B cell (primary cell): ENCODE measurements at regions not wholly inside any gene's neighbourhood (a gene's known extent, or its start where the extent isn't known, plus 50 kb on each side); places are given as distances from the start of the nearest gene placed in this dataset.

Experiments used
- ATAC-seq: fragments of 200-7000 bp; cut with Tn5 transposase; one replicate; pipeline ENCODE4 v1.10.0; 2021; ENCODE audit warnings: low read depth, mild to moderate bottlenecking, moderate number of reproducible peaks, moderate library complexity
- CTCF ChIA-PET: fragments of 350-600 bp; sonication (Branson Sonifier 250); formaldehyde crosslinking; loops from one replicate; lab custom pipeline; 2021; ENCODE audit warnings: antibody characterized with exemption, inconsistent platforms; lab: Charles Lee
- POLR2A ChIA-PET: fragments of 350-600 bp; sonication (Branson Sonifier 250); formaldehyde crosslinking; loops from one replicate; lab custom pipeline; 2021; ENCODE audit warnings: antibody characterized with exemption; lab: Charles Lee
- DNase-seq: peaks from one replicate; pipeline ENCODE4 v3.0.0; 2013
- H2AFZ ChIP-seq: 2 replicates; pipeline ENCODE4 v1.6.1; 2012; ENCODE audit warnings: mild to moderate bottlenecking, low read depth, low read length; ENCODE audit not compliant: insufficient read depth, poor library complexity, severe bottlenecking
- H3K27ac ChIP-seq, 2 donors: 1 replicate in 1 of 2; 2 replicates in 1 of 2; pipeline ENCODE4 v1.5.1; 2012 to 2013; ENCODE audit warnings: low read length in 2 of 2, mild to moderate bottlenecking in 2 of 2, moderate library complexity in 1 of 2
- H3K27me3 ChIP-seq, 4 experiments: fragments of 200-600 bp in 1 of 4; sonication (generic) in 1 of 4; replicated peaks in 1 of 4; 1 replicate in 2 of 4; 2 replicates in 2 of 4; pipeline versions ENCODE4 v1.6.1 to v1.7.0; 2013 to 2016; ENCODE audit warnings: low read length in 3 of 4, mild to moderate bottlenecking in 2 of 4, mixed read lengths in 1 of 4, moderate library complexity in 1 of 4; ENCODE audit not compliant: insufficient read depth in 4 of 4, control insufficient read depth in 3 of 4; ENCODE audit errors: control extremely low read depth in 1 of 4
- H3K36me3 ChIP-seq, 2 experiments: replicated peaks in 1 of 2; 1 replicate in 1 of 2; 2 replicates in 1 of 2; pipeline versions ENCODE4 v1.6.1 to v1.7.1; 2013; ENCODE audit warnings: low read length in 1 of 2; ENCODE audit not compliant: insufficient read depth in 2 of 2, control insufficient read depth in 1 of 2; ENCODE audit errors: control extremely low read depth in 1 of 2, extremely low read depth in 1 of 2
- H3K4me1 ChIP-seq, 2 donors: fragments of 200-600 bp in 1 of 2; sonication (generic) in 1 of 2; 1 replicate in 1 of 2; 2 replicates in 1 of 2; pipeline versions ENCODE4 v1.5.1 to v1.6.1; 2013 to 2017; ENCODE audit warnings: low read length in 2 of 2; ENCODE audit not compliant: control insufficient read depth in 2 of 2, insufficient read depth in 2 of 2
- H3K4me2 ChIP-seq: replicated peaks from 2 replicates; pipeline ENCODE3; 2012; ENCODE audit warnings: mild to moderate bottlenecking, low read depth, low read length; ENCODE audit not compliant: poor library complexity, severe bottlenecking
- H3K4me3 ChIP-seq, 5 experiments: fragments of 200-600 bp in 1 of 5; sonication (generic) in 1 of 5; 1 replicate in 3 of 5; 2 replicates in 2 of 5; pipeline versions ENCODE4 v1.5.1 to v1.7.0; 2011 to 2016; ENCODE audit warnings: low read length in 4 of 5, mild to moderate bottlenecking in 4 of 5, low read depth in 2 of 5, control low read depth in 1 of 5, moderate library complexity in 1 of 5; ENCODE audit not compliant: insufficient read depth in 1 of 5; ENCODE audit errors: control extremely low read depth in 1 of 5, extremely low read depth in 1 of 5
- H3K79me2 ChIP-seq: fragments of 200-600 bp; sonication (generic); one replicate; pipeline ENCODE4 v1.6.0; 2016; ENCODE audit warnings: low read length; ENCODE audit not compliant: control insufficient read depth, insufficient read depth
- H3K9ac ChIP-seq: fragments of 200-600 bp; sonication (generic); 2 replicates; pipeline ENCODE4 v1.6.1; 2017; ENCODE audit warnings: mild to moderate bottlenecking, low read length, moderate library complexity
- H3K9me3 ChIP-seq, 3 donors: one replicate each; pipeline versions ENCODE4 v1.6.1 to v1.7.1; 2013; ENCODE audit warnings: low read length in 2 of 3; ENCODE audit not compliant: control insufficient read depth in 2 of 3, insufficient read depth in 1 of 3; ENCODE audit errors: control extremely low read depth in 1 of 3
- H4K20me1 ChIP-seq: 2 replicates; pipeline ENCODE4 v1.6.0; 2012; ENCODE audit warnings: mild to moderate bottlenecking, low read length; ENCODE audit not compliant: insufficient read depth, control insufficient read depth, poor library complexity, severe bottlenecking
- H3K27ac Mint-ChIP-seq: one replicate; pipeline ENCODE4 v1.8.0; 2021; ENCODE audit warnings: mixed read lengths
- H3K27me3 Mint-ChIP-seq: one replicate; pipeline ENCODE4 v1.8.0; 2021; ENCODE audit warnings: mixed read lengths
- H3K4me1 Mint-ChIP-seq: one replicate; pipeline ENCODE4 v1.8.0; 2021; ENCODE audit warnings: mixed read lengths
- H3K4me3 Mint-ChIP-seq: one replicate; pipeline ENCODE4 v1.8.0; 2021; ENCODE audit warnings: mixed read lengths
- H3K9me3 Mint-ChIP-seq: one replicate; pipeline ENCODE4 v1.8.0; 2022; ENCODE audit warnings: mixed read lengths; ENCODE audit not compliant: insufficient read depth
- EZH2 ChIP-seq: IDR thresholded peaks from 2 replicates; pipeline ENCODE4 v1.6.1; 2012; ENCODE audit warnings: borderline replicate concordance, low read depth, mild to moderate bottlenecking, moderate library complexity, low read length; ENCODE audit not compliant: insufficient read depth, poor library complexity, severe bottlenecking
- WGBS: methylation state at CpG from one replicate; pipeline ENCODE4 v1.1.5; 2013; ENCODE audit warnings: missing lambda C conversion rate; ENCODE audit not compliant: insufficient coverage; 5-methylcytosine and 5-hydroxymethylcytosine counted together
- intact Hi-C: fragments of 100-400 bp; cut with micrococcal nuclease; formaldehyde crosslinking; loops from one replicate; pipeline ENCODE4 v1.10.0; 2022
- TF ChIP-seq, protein P1 (sequence below): fragments of 200-600 bp; IDR thresholded peaks from one replicate; pipeline ENCODE4 v1.8.0; 2022; ENCODE audit warnings: antibody characterized with exemption, mild to moderate bottlenecking

DNA sequence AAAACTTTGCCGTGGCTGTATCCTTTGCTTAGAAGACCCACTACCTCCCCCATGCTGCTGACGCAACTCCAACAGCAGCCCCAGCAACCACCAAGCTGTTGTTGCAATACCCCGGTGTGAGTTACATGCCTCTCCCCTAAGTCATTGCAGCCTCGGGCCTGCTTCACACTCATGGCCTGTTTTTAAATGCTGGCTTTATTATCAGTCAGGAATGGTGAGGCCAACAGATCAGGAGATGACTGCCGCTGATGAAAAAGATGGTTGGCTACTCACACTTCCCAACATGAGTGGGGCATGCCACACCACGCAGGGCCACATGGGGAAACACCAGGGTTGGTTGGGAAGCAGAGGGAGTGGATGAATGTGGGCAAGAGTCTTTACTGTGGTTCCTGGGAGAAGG is 171.5 kb upstream of the SYT13 start:
- H4K20me1 ChIP-seq: no peaks in the 10 kb centered on the region
- H2AFZ ChIP-seq: no peak overlapping the region
- TF ChIP-seq EZH2: no peak
- TF ChIP-seq, protein P1, sequence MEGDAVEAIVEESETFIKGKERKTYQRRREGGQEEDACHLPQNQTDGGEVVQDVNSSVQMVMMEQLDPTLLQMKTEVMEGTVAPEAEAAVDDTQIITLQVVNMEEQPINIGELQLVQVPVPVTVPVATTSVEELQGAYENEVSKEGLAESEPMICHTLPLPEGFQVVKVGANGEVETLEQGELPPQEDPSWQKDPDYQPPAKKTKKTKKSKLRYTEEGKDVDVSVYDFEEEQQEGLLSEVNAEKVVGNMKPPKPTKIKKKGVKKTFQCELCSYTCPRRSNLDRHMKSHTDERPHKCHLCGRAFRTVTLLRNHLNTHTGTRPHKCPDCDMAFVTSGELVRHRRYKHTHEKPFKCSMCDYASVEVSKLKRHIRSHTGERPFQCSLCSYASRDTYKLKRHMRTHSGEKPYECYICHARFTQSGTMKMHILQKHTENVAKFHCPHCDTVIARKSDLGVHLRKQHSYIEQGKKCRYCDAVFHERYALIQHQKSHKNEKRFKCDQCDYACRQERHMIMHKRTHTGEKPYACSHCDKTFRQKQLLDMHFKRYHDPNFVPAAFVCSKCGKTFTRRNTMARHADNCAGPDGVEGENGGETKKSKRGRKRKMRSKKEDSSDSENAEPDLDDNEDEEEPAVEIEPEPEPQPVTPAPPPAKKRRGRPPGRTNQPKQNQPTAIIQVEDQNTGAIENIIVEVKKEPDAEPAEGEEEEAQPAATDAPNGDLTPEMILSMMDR: no peak
- H3K9me3 ChIP-seq: no peaks in the 10 kb centered on the region
- Mint-ChIP-seq H3K4me3 (no peak overlapping the region), H3K27me3 (peaks cover 14% of the 10 kb centered on the region), H3K9me3 (no peaks in the 10 kb centered on the region), H3K27ac (no peak overlapping the region), H3K4me1 (no peaks in the 10 kb centered on the region)
- H3K4me1 ChIP-seq: no peaks in the 10 kb centered on the region
- ATAC-seq: no peak
- H3K9ac ChIP-seq: no peak overlapping the region
- no peak overlapping the region for H3K27ac ChIP-seq
- no peaks in the 10 kb centered on the region for H3K79me2 ChIP-seq
- peaks cover 0 to 4% (median 0%) of the 10 kb centered on the region in 4 experiments for H3K27me3 ChIP-seq
- no peak overlapping the region for H3K4me3 ChIP-seq
- WGBS: 95% methylated on average over 6 of the region's 6 CpGs
- H3K4me2 ChIP-seq: no peak overlapping the region
- DNase-seq: no peak
- H3K36me3 ChIP-seq: no peaks in the 10 kb centered on the region
- ChIA-PET CTCF (interaction anchor here (0.9 kb wide), 1 partner anchor 9 kb away, joined by 3 read pairs; no protein-coding TSS in a partner anchor), POLR2A (no interaction called here)
- intact Hi-C loops: no loop called here

DNA sequence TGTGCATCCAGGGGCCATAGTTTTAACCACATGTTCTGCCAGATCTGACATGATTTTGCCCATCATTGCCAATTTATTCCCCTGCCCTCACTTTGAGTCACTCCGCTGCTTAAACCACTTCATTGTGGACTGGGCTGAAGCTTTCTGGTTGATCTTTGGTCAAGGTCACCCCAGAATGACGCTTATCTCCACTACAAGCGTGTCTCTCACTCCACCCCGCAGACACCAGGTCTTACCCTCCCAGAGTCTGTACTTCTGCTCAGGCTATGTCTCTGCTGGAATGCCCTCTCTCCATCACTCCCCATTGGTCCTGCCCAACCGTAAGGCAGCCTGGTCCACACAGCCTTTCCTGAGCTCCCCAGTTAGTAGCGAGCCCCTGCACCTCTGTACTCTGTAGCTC is 170.5 kb upstream of the SYT13 start:
- 95% methylated on average over 6 of the region's 6 CpGs for WGBS
- H3K27me3 Mint-ChIP-seq: peaks cover 14% of the 10 kb centered on the region

More for the DNA sequence above, 170.5 kb upstream of the SYT13 start:
- no peak overlapping the region for H3K4me2 ChIP-seq
- H3K27ac ChIP-seq: no peak overlapping the region
- no peaks in the 10 kb centered on the region for H3K4me1 Mint-ChIP-seq
- H3K9ac ChIP-seq: no peak overlapping the region
- DNase-seq (no peak), ATAC-seq (no peak)
- H3K9me3 Mint-ChIP-seq: no peaks in the 10 kb centered on the region
- no peaks in the 10 kb centered on the region for H3K9me3 ChIP-seq
- H3K4me3 Mint-ChIP-seq: no peak overlapping the region
- TF ChIP-seq, protein P1: no peak
- TF ChIP-seq EZH2: no peak
- H3K4me1 ChIP-seq: no peaks in the 10 kb centered on the region
- no peaks in the 10 kb centered on the region for H3K79me2 ChIP-seq
- no peak overlapping the region for H2AFZ ChIP-seq
- no peaks in the 10 kb centered on the region for H4K20me1 ChIP-seq
- H3K27ac Mint-ChIP-seq: no peak overlapping the region
- ChIA-PET POLR2A (no interaction called here), CTCF (interaction anchor here (0.9 kb wide), 1 partner anchor 8 kb away, joined by 3 read pairs; no protein-coding TSS in a partner anchor)
- no peaks in the 10 kb centered on the region for H3K36me3 ChIP-seq
- no peak overlapping the region for H3K4me3 ChIP-seq
- H3K27me3 ChIP-seq: peaks cover 0 to 4% (median 0%) of the 10 kb centered on the region in 4 experiments
- intact Hi-C loops: no loop called here
